PC-9 (cell line): ENCODE measurements at regions not wholly inside any gene's neighbourhood (a gene's known extent, or its start where the extent isn't known, plus 50 kb on each side); places are given as distances from the start of the nearest gene placed in this dataset.

Source experiments
- BruUV-seq: library from RNA; stranded (reverse); fragments of 400-500 nt; replicated peaks from 2 replicates; lab custom pipeline; 2021; lab: Mats Ljungman, UMichigan
- CTCF ChIA-PET: fragments of 300-600 bp; sonication (Branson Sonifier 250); formaldehyde crosslinking; loops from one replicate; lab custom pipeline; 2022; ENCODE audit warnings: antibody characterized with exemption; lab: Charles Lee
- POLR2A ChIA-PET: fragments of 300-600 bp; sonication (Branson Sonifier 250); formaldehyde crosslinking; loops from one replicate; lab custom pipeline; 2022; ENCODE audit warnings: antibody characterized with exemption; ENCODE audit not compliant: unreplicated experiment; lab: Charles Lee
- DNase-seq, 2 experiments: peaks; one replicate each; pipeline versions ENCODE4 v3.0.0 to v3.0.0-alpha.2; 2015 to 2022; ENCODE audit warnings: mixed read lengths in 1 of 2
- H2AFZ ChIP-seq: fragments of 200-600 bp; sonication (generic); 2 replicates; pipeline ENCODE4 v1.8.1; 2017; ENCODE audit warnings: antibody characterized with exemption
- H3F3A ChIP-seq: fragments of 200-600 bp; sonication (generic); 2 replicates; pipeline ENCODE4 v1.8.1; 2017; ENCODE audit warnings: antibody characterized with exemption, mild to moderate bottlenecking, low read depth; ENCODE audit not compliant: insufficient read depth
- H3K27ac ChIP-seq: fragments of 200-600 bp; sonication (generic); 2 replicates; pipeline ENCODE4 v1.6.1; 2016; ENCODE audit warnings: mixed run types
- H3K27me3 ChIP-seq: fragments of 200-600 bp; sonication (generic); 2 replicates; pipeline ENCODE4 v1.6.1; 2016; ENCODE audit warnings: low read depth, mixed run types; ENCODE audit not compliant: insufficient read depth
- H3K36me3 ChIP-seq: fragments of 200-600 bp; sonication (generic); 2 replicates; pipeline ENCODE4 v1.6.1; 2016; ENCODE audit warnings: low read depth, mixed run types
- H3K4me1 ChIP-seq: fragments of 200-600 bp; sonication (generic); replicated peaks from 2 replicates; pipeline ENCODE4 v1.6.1; 2016; ENCODE audit warnings: mixed run types; ENCODE audit not compliant: insufficient read depth
- H3K4me2 ChIP-seq: fragments of 200-600 bp; sonication (generic); 2 replicates; pipeline ENCODE4 v1.6.1; 2017; ENCODE audit warnings: mixed run types
- H3K4me3 ChIP-seq: fragments of 200-600 bp; sonication (generic); 2 replicates; pipeline ENCODE4 v1.6.1; 2016; ENCODE audit warnings: mixed run types
- H3K79me2 ChIP-seq: fragments of 200-600 bp; sonication (generic); 2 replicates; pipeline ENCODE4 v1.6.1; 2017; ENCODE audit warnings: low read depth, mixed run types
- H3K9me2 ChIP-seq: fragments of 200-600 bp; sonication (generic); 2 replicates; pipeline ENCODE4 v1.8.1; 2017; ENCODE audit warnings: mild to moderate bottlenecking; ENCODE audit not compliant: insufficient read depth
- H3K9me3 ChIP-seq: fragments of 200-600 bp; sonication (generic); 2 replicates; pipeline ENCODE4 v1.8.1; 2016; ENCODE audit warnings: low read depth; ENCODE audit not compliant: insufficient read depth
- H4K20me1 ChIP-seq: fragments of 200-600 bp; sonication (generic); 2 replicates; pipeline ENCODE4 v1.8.1; 2017; ENCODE audit not compliant: insufficient read depth
- EZH2 ChIP-seq: fragments of 200-600 bp; sonication (generic); IDR thresholded peaks from 2 replicates; pipeline ENCODE4 v1.8.0; 2017; ENCODE audit warnings: antibody characterized with exemption, low read depth
- intact Hi-C: fragments of 100-400 bp; cut with micrococcal nuclease; formaldehyde crosslinking; loops from one replicate; pipeline ENCODE4 v1.10.0; 2022; ENCODE audit not compliant: unreplicated experiment
- TF ChIP-seq, protein P1 (sequence below): fragments of 200-600 bp; sonication (generic); conservative IDR thresholded peaks from 2 replicates; pipeline ENCODE4 v1.6.1; 2017; ENCODE audit warnings: mixed run types, antibody characterized with exemption, mild to moderate bottlenecking, moderate library complexity

- Histone ChIP-seq H2AFZ (no peak overlapping the region), H3K9me2 (no peaks in the 10 kb centered on the region), H3K4me3 (no peak overlapping the region), H3K4me2 (no peak overlapping the region), H3K79me2 (no peaks in the 10 kb centered on the region), H4K20me1 (no peaks in the 10 kb centered on the region), H3K27ac (no peak overlapping the region), H3K4me1 (no peaks in the 10 kb centered on the region), H3K27me3 (peaks cover 28% of the 10 kb centered on the region), H3K9me3 (no peaks in the 10 kb centered on the region), H3F3A (no peaks in the 10 kb centered on the region), H3K36me3 (no peaks in the 10 kb centered on the region)
- POLR2A ChIA-PET = no interaction called here
- no peak for DNase-seq
- no peak for TF ChIP-seq EZH2
- TF ChIP-seq, protein P1, sequence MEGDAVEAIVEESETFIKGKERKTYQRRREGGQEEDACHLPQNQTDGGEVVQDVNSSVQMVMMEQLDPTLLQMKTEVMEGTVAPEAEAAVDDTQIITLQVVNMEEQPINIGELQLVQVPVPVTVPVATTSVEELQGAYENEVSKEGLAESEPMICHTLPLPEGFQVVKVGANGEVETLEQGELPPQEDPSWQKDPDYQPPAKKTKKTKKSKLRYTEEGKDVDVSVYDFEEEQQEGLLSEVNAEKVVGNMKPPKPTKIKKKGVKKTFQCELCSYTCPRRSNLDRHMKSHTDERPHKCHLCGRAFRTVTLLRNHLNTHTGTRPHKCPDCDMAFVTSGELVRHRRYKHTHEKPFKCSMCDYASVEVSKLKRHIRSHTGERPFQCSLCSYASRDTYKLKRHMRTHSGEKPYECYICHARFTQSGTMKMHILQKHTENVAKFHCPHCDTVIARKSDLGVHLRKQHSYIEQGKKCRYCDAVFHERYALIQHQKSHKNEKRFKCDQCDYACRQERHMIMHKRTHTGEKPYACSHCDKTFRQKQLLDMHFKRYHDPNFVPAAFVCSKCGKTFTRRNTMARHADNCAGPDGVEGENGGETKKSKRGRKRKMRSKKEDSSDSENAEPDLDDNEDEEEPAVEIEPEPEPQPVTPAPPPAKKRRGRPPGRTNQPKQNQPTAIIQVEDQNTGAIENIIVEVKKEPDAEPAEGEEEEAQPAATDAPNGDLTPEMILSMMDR = no peak
- BruUV-seq = no TSS peak
- CTCF ChIA-PET = no interaction called here
- intact Hi-C loops = no loop called here
Measured at GRCh38 chr15:31457631-31458526, 131.2 kb downstream of the KLF13 start.

GRCh38 chr15:31458596-31459399, 132.2 kb downstream of the KLF13 start:
- Histone ChIP-seq H3F3A (no peaks in the 10 kb centered on the region), H2AFZ (no peak overlapping the region), H3K79me2 (no peaks in the 10 kb centered on the region), H3K27me3 (peaks cover 25% of the 10 kb centered on the region), H3K4me2 (no peak overlapping the region), H3K4me3 (no peak overlapping the region), H3K27ac (no peak overlapping the region), H4K20me1 (no peaks in the 10 kb centered on the region), H3K9me3 (no peaks in the 10 kb centered on the region), H3K9me2 (no peaks in the 10 kb centered on the region), H3K4me1 (no peaks in the 10 kb centered on the region), H3K36me3 (no peaks in the 10 kb centered on the region)
- intact Hi-C loops = no loop called here
- DNase-seq = no peak
- no peak for TF ChIP-seq EZH2
- TF ChIP-seq, protein P1 = no peak
- no TSS peak for BruUV-seq
- POLR2A ChIA-PET = no interaction called here
- CTCF ChIA-PET = no interaction called here

- Histone ChIP-seq H3K4me2 (no peak overlapping the region), H3F3A (no peaks in the 10 kb centered on the region), H3K9me2 (no peaks in the 10 kb centered on the region), H3K79me2 (no peaks in the 10 kb centered on the region), H3K27ac (no peak overlapping the region), H3K36me3 (no peaks in the 10 kb centered on the region), H3K4me3 (no peak overlapping the region), H3K9me3 (no peaks in the 10 kb centered on the region), H4K20me1 (no peaks in the 10 kb centered on the region), H3K4me1 (no peaks in the 10 kb centered on the region), H2AFZ (no peak overlapping the region), H3K27me3 (peaks cover 30% of the 10 kb centered on the region)
- TF ChIP-seq, protein P1 = no peak
- TF ChIP-seq EZH2 = no peak
- intact Hi-C loops = no loop called here
- DNase-seq = no peak
- BruUV-seq = no TSS peak
- CTCF ChIA-PET = no interaction called here
- POLR2A ChIA-PET = no interaction called here
Measured at GRCh38 chr15:31459400-31459748, 132.7 kb downstream of the KLF13 start.
